ENCODE measurements at regions not wholly inside any gene's neighbourhood (a gene's known extent, or its start where the extent isn't known, plus 50 kb on each side); places are given as distances from the start of the nearest gene placed in this dataset.

GRCh38 chr17:68750208-68750562, 149.0 kb upstream of the FAM20A start:
- Histone ChIP-seq H3K4me1 (ENCODE audit: control insufficient read depth in 2 of 2, insufficient read depth in 2 of 2, low read length in 1 of 2) (no peaks in the 10 kb centered on the region), H3K27ac (ENCODE audit: low read depth in 2 of 2, low read length in 1 of 2) (no peak overlapping the region), H3K9me3 (ENCODE audit: control insufficient read depth in 2 of 2, insufficient read depth in 1 of 2, low read depth in 1 of 2, low read length in 1 of 2) (peaks cover 0 to 6% of the 10 kb centered on the region in 2 donors), H3K4me3 (ENCODE audit: low read depth in 1 of 2, low read length in 2 of 2) (no peak overlapping the region), H3K36me3 (ENCODE audit: control insufficient read depth in 2 of 2, insufficient read depth in 2 of 2, low read length in 1 of 2) (no peaks in the 10 kb centered on the region), H3K27me3 (ENCODE audit: control insufficient read depth in 1 of 2, insufficient read depth in 2 of 2, low read length in 2 of 2) (no peaks in the 10 kb centered on the region)
- 85 to 86% methylated on average over 6 of the region's 6 CpGs for WGBS, 2 donors

- H3K9me3 ChIP-seq (ENCODE audit: control insufficient read depth in 2 of 2, insufficient read depth in 1 of 2, low read depth in 1 of 2, low read length in 1 of 2), result peaks cover 0 to 12% of the 10 kb centered on the region in 2 donors
- H3K4me3 ChIP-seq (ENCODE audit: low read depth in 1 of 2, low read length in 2 of 2), result no peak overlapping the region
- H3K4me1 ChIP-seq (ENCODE audit: control insufficient read depth in 2 of 2, insufficient read depth in 2 of 2, low read length in 1 of 2), result no peaks in the 10 kb centered on the region
- H3K27me3 ChIP-seq (ENCODE audit: control insufficient read depth in 1 of 2, insufficient read depth in 2 of 2, low read length in 2 of 2), result no peaks in the 10 kb centered on the region
- H3K36me3 ChIP-seq (ENCODE audit: control insufficient read depth in 2 of 2, insufficient read depth in 2 of 2, low read length in 1 of 2), result no peaks in the 10 kb centered on the region
- 56 to 62% methylated on average over 12 of the region's 12 CpGs for WGBS, 2 donors
- no peak overlapping the region for H3K27ac ChIP-seq (ENCODE audit: low read depth in 2 of 2, low read length in 1 of 2)
Measured at GRCh38 chr17:68749349-68750207, 148.4 kb upstream of the FAM20A start.

GRCh38 chr17:68748381-68748780, 147.2 kb upstream of the FAM20A start:
- H3K27me3 ChIP-seq (ENCODE audit: control insufficient read depth in 1 of 2, insufficient read depth in 2 of 2, low read length in 2 of 2), result no peaks in the 10 kb centered on the region
- H3K4me3 ChIP-seq (ENCODE audit: low read depth in 1 of 2, low read length in 2 of 2), result no peak overlapping the region
- 84 to 90% methylated on average over 2 of the region's 2 CpGs for WGBS, 2 donors
- no peak overlapping the region for H3K27ac ChIP-seq (ENCODE audit: low read depth in 2 of 2, low read length in 1 of 2)
- peaks cover 0 to 12% of the 10 kb centered on the region in 2 donors for H3K9me3 ChIP-seq (ENCODE audit: control insufficient read depth in 2 of 2, insufficient read depth in 1 of 2, low read depth in 1 of 2, low read length in 1 of 2)
- no peaks in the 10 kb centered on the region for H3K4me1 ChIP-seq (ENCODE audit: control insufficient read depth in 2 of 2, insufficient read depth in 2 of 2, low read length in 1 of 2)
- no peaks in the 10 kb centered on the region for H3K36me3 ChIP-seq (ENCODE audit: control insufficient read depth in 2 of 2, insufficient read depth in 2 of 2, low read length in 1 of 2)

- no peaks in the 10 kb centered on the region for H3K36me3 ChIP-seq (ENCODE audit: control insufficient read depth in 2 of 2, insufficient read depth in 2 of 2, low read length in 1 of 2)
Measured at GRCh38 chr17:68740555-68741447, 139.6 kb upstream of the FAM20A start.

GRCh38 chr17:68737761-68738443, 136.7 kb upstream of the FAM20A start:
- H3K4me1 ChIP-seq (ENCODE audit: control insufficient read depth in 2 of 2, insufficient read depth in 2 of 2, low read length in 1 of 2), result no peaks in the 10 kb centered on the region
- H3K27ac ChIP-seq (ENCODE audit: low read depth in 2 of 2, low read length in 1 of 2), result no peak overlapping the region
- peaks cover 0 to 4% of the 10 kb centered on the region in 2 donors for H3K9me3 ChIP-seq (ENCODE audit: control insufficient read depth in 2 of 2, insufficient read depth in 1 of 2, low read depth in 1 of 2, low read length in 1 of 2)
- H3K4me3 ChIP-seq (ENCODE audit: low read depth in 1 of 2, low read length in 2 of 2), result no peak overlapping the region
- WGBS, 2 donors, result 49 to 61% methylated on average over 6 of the region's 6 CpGs
- peaks cover 0 to 2% of the 10 kb centered on the region in 2 donors for H3K27me3 ChIP-seq (ENCODE audit: control insufficient read depth in 1 of 2, insufficient read depth in 2 of 2, low read length in 2 of 2)
- H3K36me3 ChIP-seq (ENCODE audit: control insufficient read depth in 2 of 2, insufficient read depth in 2 of 2, low read length in 1 of 2), result no peaks in the 10 kb centered on the region

More at GRCh38 chr17:68740555-68741447, 139.6 kb upstream of the FAM20A start:
- H3K27me3 ChIP-seq (ENCODE audit: control insufficient read depth in 1 of 2, insufficient read depth in 2 of 2, low read length in 2 of 2), result peaks cover 0 to 2% of the 10 kb centered on the region in 2 donors
- no peak overlapping the region for H3K27ac ChIP-seq (ENCODE audit: low read depth in 2 of 2, low read length in 1 of 2)
- H3K9me3 ChIP-seq (ENCODE audit: control insufficient read depth in 2 of 2, insufficient read depth in 1 of 2, low read depth in 1 of 2, low read length in 1 of 2), result peaks cover 0 to 16% of the 10 kb centered on the region in 2 donors
- no peaks in the 10 kb centered on the region for H3K4me1 ChIP-seq (ENCODE audit: control insufficient read depth in 2 of 2, insufficient read depth in 2 of 2, low read length in 1 of 2)
- 88 to 89% methylated on average over 8 of the region's 8 CpGs for WGBS, 2 donors
- no peak overlapping the region for H3K4me3 ChIP-seq (ENCODE audit: low read depth in 1 of 2, low read length in 2 of 2)

- no peaks in the 10 kb centered on the region for H3K9me3 ChIP-seq (ENCODE audit: control insufficient read depth in 2 of 2, insufficient read depth in 1 of 2, low read depth in 1 of 2, low read length in 1 of 2)
- peaks cover 0 to 2% of the 10 kb centered on the region in 2 donors for H3K27me3 ChIP-seq (ENCODE audit: control insufficient read depth in 1 of 2, insufficient read depth in 2 of 2, low read length in 2 of 2)
- H3K36me3 ChIP-seq (ENCODE audit: control insufficient read depth in 2 of 2, insufficient read depth in 2 of 2, low read length in 1 of 2), result no peaks in the 10 kb centered on the region
- no peak overlapping the region for H3K27ac ChIP-seq (ENCODE audit: low read depth in 2 of 2, low read length in 1 of 2)
- no peak overlapping the region for H3K4me3 ChIP-seq (ENCODE audit: low read depth in 1 of 2, low read length in 2 of 2)
- no peaks in the 10 kb centered on the region for H3K4me1 ChIP-seq (ENCODE audit: control insufficient read depth in 2 of 2, insufficient read depth in 2 of 2, low read length in 1 of 2)
Measured at GRCh38 chr17:68734931-68735330, 133.8 kb upstream of the FAM20A start.

GRCh38 chr17:68734187-68734900, 133.2 kb upstream of the FAM20A start:
- peaks cover 0 to 2% of the 10 kb centered on the region in 2 donors for H3K27me3 ChIP-seq (ENCODE audit: control insufficient read depth in 1 of 2, insufficient read depth in 2 of 2, low read length in 2 of 2)
- H3K4me3 ChIP-seq (ENCODE audit: low read depth in 1 of 2, low read length in 2 of 2), result no peak overlapping the region
- H3K9me3 ChIP-seq (ENCODE audit: control insufficient read depth in 2 of 2, insufficient read depth in 1 of 2, low read depth in 1 of 2, low read length in 1 of 2), result no peaks in the 10 kb centered on the region
- 79% methylated on average over 6 of the region's 6 CpGs for WGBS, 2 donors
- no peak overlapping the region for H3K27ac ChIP-seq (ENCODE audit: low read depth in 2 of 2, low read length in 1 of 2)
- no peaks in the 10 kb centered on the region for H3K4me1 ChIP-seq (ENCODE audit: control insufficient read depth in 2 of 2, insufficient read depth in 2 of 2, low read length in 1 of 2)
- H3K36me3 ChIP-seq (ENCODE audit: control insufficient read depth in 2 of 2, insufficient read depth in 2 of 2, low read length in 1 of 2), result no peaks in the 10 kb centered on the region

- H3K4me3 ChIP-seq (ENCODE audit: low read depth in 1 of 2, low read length in 2 of 2), result no peak overlapping the region
- no peaks in the 10 kb centered on the region for H3K9me3 ChIP-seq (ENCODE audit: control insufficient read depth in 2 of 2, insufficient read depth in 1 of 2, low read depth in 1 of 2, low read length in 1 of 2)
- peaks cover 0 to 2% of the 10 kb centered on the region in 2 donors for H3K27me3 ChIP-seq (ENCODE audit: control insufficient read depth in 1 of 2, insufficient read depth in 2 of 2, low read length in 2 of 2)
- H3K4me1 ChIP-seq (ENCODE audit: control insufficient read depth in 2 of 2, insufficient read depth in 2 of 2, low read length in 1 of 2), result no peaks in the 10 kb centered on the region
- H3K27ac ChIP-seq (ENCODE audit: low read depth in 2 of 2, low read length in 1 of 2), result peak overlapping the region in 1 of 2 donors; percentile 36
- no peaks in the 10 kb centered on the region for H3K36me3 ChIP-seq (ENCODE audit: control insufficient read depth in 2 of 2, insufficient read depth in 2 of 2, low read length in 1 of 2)
- 39 to 58% methylated on average over 4 of the region's 4 CpGs for WGBS, 2 donors
Measured at GRCh38 chr17:68733241-68734176, 132.3 kb upstream of the FAM20A start.
